Keratinocyte (primary cell): ENCODE measurements at regions not wholly inside any gene's neighbourhood (a gene's known extent, or its start where the extent isn't known, plus 50 kb on each side); places are given as distances from the start of the nearest gene placed in this dataset.

Experiments
- DNase-seq: peaks from one replicate; pipeline ENCODE4 v3.0.0-alpha.2; 2011; ENCODE audit warnings: low read depth, missing footprints, low spot score
- FAIRE-seq: peaks from 2 replicates; lab custom pipeline; 2011; peaks lifted over from hg19 to GRCh38; lab: Jason Lieb, UNC
- H2AFZ ChIP-seq: 2 replicates; pipeline ENCODE4 v1.6.0; 2012; ENCODE audit warnings: low read length, control low read depth, inconsistent platforms; ENCODE audit not compliant: control insufficient read depth
- H3K27ac ChIP-seq: 2 replicates; pipeline ENCODE4 v1.5.1; 2011; ENCODE audit warnings: low read length; ENCODE audit not compliant: control insufficient read depth, insufficient read depth
- H3K27me3 ChIP-seq: 3 replicates; pipeline ENCODE4 v1.6.0; 2011; ENCODE audit warnings: low read length; ENCODE audit not compliant: control insufficient read depth, insufficient read depth; ENCODE audit errors: extremely low read depth
- H3K36me3 ChIP-seq, 2 experiments: 2 replicates in 1 of 2; 3 replicates in 1 of 2; pipeline ENCODE4 v1.5.1; 2011; ENCODE audit warnings: low read length in 2 of 2, mild to moderate bottlenecking in 1 of 2; ENCODE audit not compliant: control insufficient read depth in 2 of 2, insufficient read depth in 2 of 2; ENCODE audit errors: extremely low read depth in 1 of 2
- H3K4me1 ChIP-seq: 3 replicates; pipeline ENCODE4 v1.5.1; 2011; ENCODE audit warnings: low read length; ENCODE audit not compliant: control insufficient read depth, insufficient read depth; ENCODE audit errors: extremely low read depth
- H3K4me2 ChIP-seq: 3 replicates; pipeline ENCODE4 v1.6.0; 2011; ENCODE audit warnings: low read depth, low read length; ENCODE audit not compliant: control insufficient read depth, insufficient read depth; ENCODE audit errors: extremely low read depth
- H3K4me3 ChIP-seq, 3 experiments: fragments of 200-600 bp in 1 of 3; sonication (generic) in 1 of 3; 2 replicates in 2 of 3; 3 replicates in 1 of 3; pipeline ENCODE4 v1.5.1; 2011 to 2016; ENCODE audit warnings: low read length in 3 of 3, mild to moderate bottlenecking in 3 of 3, control low read depth in 2 of 3, inconsistent platforms in 1 of 3, low read depth in 1 of 3, mixed read lengths in 1 of 3, mixed run types in 1 of 3, moderate library complexity in 1 of 3; ENCODE audit not compliant: control insufficient read depth in 2 of 3, insufficient read depth in 2 of 3; ENCODE audit errors: extremely low read depth in 1 of 3
- H3K79me2 ChIP-seq: 2 replicates; pipeline ENCODE4 v1.6.0; 2012; ENCODE audit warnings: low read length; ENCODE audit not compliant: control insufficient read depth, insufficient read depth
- H3K9ac ChIP-seq: 3 replicates; pipeline ENCODE4 v1.6.0; 2011; ENCODE audit warnings: low read length; ENCODE audit not compliant: control insufficient read depth, insufficient read depth; ENCODE audit errors: extremely low read depth
- H3K9me1 ChIP-seq: 3 replicates; pipeline ENCODE4 v1.6.0; 2011; ENCODE audit warnings: low read length; ENCODE audit not compliant: control insufficient read depth, insufficient read depth; ENCODE audit errors: extremely low read depth
- H3K9me3 ChIP-seq: 2 replicates; pipeline ENCODE4 v1.5.1; 2012; ENCODE audit warnings: low read depth, low read length; ENCODE audit not compliant: control insufficient read depth
- H4K20me1 ChIP-seq: 3 replicates; pipeline ENCODE4 v1.6.0; 2011; ENCODE audit warnings: low read length; ENCODE audit not compliant: control insufficient read depth, insufficient read depth; ENCODE audit errors: extremely low read depth
- EZH2 ChIP-seq: IDR thresholded peaks from one replicate; pipeline ENCODE4 v1.6.1; 2012; ENCODE audit warnings: inconsistent platforms, mild to moderate bottlenecking, low read length, moderate library complexity
- dilution Hi-C: fragments of 300-500 bp; cut with MboI; formaldehyde crosslinking; loops from one replicate; pipeline ENCODE4 v1.7.0; 2020; ENCODE audit warnings: low sequenced_read_pairs; ENCODE audit not compliant: extremely low pct_ligation_motif_present
- TF ChIP-seq, protein P1 (sequence below), 3 experiments: IDR thresholded peaks in 1 of 3; conservative IDR thresholded peaks in 1 of 3; optimal IDR thresholded peaks in 1 of 3; 2 replicates in 2 of 3; 3 replicates in 1 of 3; pipeline versions ENCODE3 to v1.5.1; 2011; ENCODE audit warnings: low read length in 3 of 3, mild to moderate bottlenecking in 3 of 3, moderate library complexity in 2 of 3, control low read depth in 1 of 3, inconsistent platforms in 1 of 3; ENCODE audit not compliant: insufficient read depth in 2 of 3; ENCODE audit errors: extremely low read depth in 1 of 3

DNA sequence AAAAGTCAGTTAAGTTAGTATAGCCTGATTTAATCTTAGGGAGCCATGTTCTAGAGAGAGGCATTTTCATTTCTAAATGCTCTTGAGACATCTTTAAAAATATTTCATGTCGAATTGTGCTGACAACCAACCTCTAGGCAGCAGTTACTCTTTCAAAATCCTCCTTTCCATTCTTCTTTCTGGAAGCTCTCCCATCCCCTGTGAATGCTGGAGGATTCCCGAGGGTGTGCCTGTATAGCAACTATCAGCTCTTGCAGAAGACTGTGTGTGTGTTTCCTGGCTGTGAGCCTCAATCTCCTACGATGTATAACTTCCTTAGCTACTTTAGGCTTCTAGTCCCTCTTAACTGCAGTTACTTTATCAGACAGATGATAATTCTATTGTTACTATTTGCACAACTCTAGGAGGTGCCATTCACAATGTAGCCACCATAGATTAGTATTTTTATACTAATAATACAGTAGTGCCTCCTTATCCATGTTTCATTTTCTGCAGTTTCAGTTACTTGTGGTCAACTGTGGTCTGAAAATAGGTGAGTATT lies 250.3 kb downstream of the EDEM1 start:
- DNase-seq (no peak), FAIRE-seq (no peak)
- H2AFZ ChIP-seq, result peak overlapping the region; percentile 22
- TF ChIP-seq EZH2, result no peak
- TF ChIP-seq, protein P1, sequence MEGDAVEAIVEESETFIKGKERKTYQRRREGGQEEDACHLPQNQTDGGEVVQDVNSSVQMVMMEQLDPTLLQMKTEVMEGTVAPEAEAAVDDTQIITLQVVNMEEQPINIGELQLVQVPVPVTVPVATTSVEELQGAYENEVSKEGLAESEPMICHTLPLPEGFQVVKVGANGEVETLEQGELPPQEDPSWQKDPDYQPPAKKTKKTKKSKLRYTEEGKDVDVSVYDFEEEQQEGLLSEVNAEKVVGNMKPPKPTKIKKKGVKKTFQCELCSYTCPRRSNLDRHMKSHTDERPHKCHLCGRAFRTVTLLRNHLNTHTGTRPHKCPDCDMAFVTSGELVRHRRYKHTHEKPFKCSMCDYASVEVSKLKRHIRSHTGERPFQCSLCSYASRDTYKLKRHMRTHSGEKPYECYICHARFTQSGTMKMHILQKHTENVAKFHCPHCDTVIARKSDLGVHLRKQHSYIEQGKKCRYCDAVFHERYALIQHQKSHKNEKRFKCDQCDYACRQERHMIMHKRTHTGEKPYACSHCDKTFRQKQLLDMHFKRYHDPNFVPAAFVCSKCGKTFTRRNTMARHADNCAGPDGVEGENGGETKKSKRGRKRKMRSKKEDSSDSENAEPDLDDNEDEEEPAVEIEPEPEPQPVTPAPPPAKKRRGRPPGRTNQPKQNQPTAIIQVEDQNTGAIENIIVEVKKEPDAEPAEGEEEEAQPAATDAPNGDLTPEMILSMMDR (optimal IDR thresholded peaks at IDR 0.05 in 1 of 3, IDR thresholded peaks at IDR 0.05 in 1 of 3, conservative IDR thresholded peaks at IDR 0.05 in 1 of 3; ENCODE audit: extremely low read depth in 1 of 3, insufficient read depth in 2 of 3, low read length in 3 of 3), result no peak
- no peak overlapping the region for H3K9ac ChIP-seq
- peaks cover 5% of the 10 kb centered on the region for H3K4me1 ChIP-seq
- no peak overlapping the region for H3K4me2 ChIP-seq
- dilution Hi-C loops, result no loop called here
- no peak overlapping the region for H3K27ac ChIP-seq
- H3K79me2 ChIP-seq, result no peaks in the 10 kb centered on the region
- H3K36me3 ChIP-seq, result no peaks in the 10 kb centered on the region
- H3K9me3 ChIP-seq, result no peaks in the 10 kb centered on the region
- H3K9me1 ChIP-seq, result no peaks in the 10 kb centered on the region
- no peaks in the 10 kb centered on the region for H4K20me1 ChIP-seq
- no peak overlapping the region for H3K4me3 ChIP-seq
- no peaks in the 10 kb centered on the region for H3K27me3 ChIP-seq

DNA sequence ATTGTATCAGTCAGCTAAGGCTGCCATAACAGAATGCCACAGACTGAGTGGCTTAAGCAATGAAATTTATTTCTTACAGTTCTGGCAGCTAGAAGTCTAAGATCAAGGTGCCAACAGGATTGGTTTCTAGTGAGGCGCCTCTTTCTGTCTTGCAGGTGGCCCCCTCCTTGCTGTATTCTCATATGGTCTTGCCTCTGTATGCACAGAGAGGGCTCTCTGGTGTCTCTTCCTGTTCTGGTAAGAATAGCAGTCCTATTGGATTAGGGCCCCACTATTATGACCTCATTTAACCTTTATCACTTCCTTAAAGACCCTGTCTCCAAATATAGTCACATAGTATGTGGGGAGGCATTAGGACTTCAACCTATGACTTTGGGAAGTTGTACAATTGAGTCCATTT lies 253.9 kb downstream of the EDEM1 start:
- Histone ChIP-seq H3K9ac (no peak overlapping the region), H3K4me3 (no peak overlapping the region), H3K79me2 (no peaks in the 10 kb centered on the region), H3K4me2 (no peak overlapping the region), H3K27ac (no peak overlapping the region), H3K9me1 (no peaks in the 10 kb centered on the region), H3K36me3 (no peaks in the 10 kb centered on the region), H3K4me1 (peaks cover 5% of the 10 kb centered on the region), H3K9me3 (no peaks in the 10 kb centered on the region), H3K27me3 (no peaks in the 10 kb centered on the region), H2AFZ (no peak overlapping the region), H4K20me1 (no peaks in the 10 kb centered on the region)
- TF ChIP-seq EZH2, result no peak
- TF ChIP-seq, protein P1 (optimal IDR thresholded peaks at IDR 0.05 in 1 of 3, IDR thresholded peaks at IDR 0.05 in 1 of 3, conservative IDR thresholded peaks at IDR 0.05 in 1 of 3; ENCODE audit: extremely low read depth in 1 of 3, insufficient read depth in 2 of 3, low read length in 3 of 3), result no peak
- no peak for FAIRE-seq
- DNase-seq, result no peak
- dilution Hi-C loops, result no loop called here
